DND-41 (cell line): ENCODE measurements at regions not wholly inside any gene's neighbourhood (a gene's known extent, or its start where the extent isn't known, plus 50 kb on each side); places are given as distances from the start of the nearest gene placed in this dataset.

Experiments
- CTCF ChIP-seq: IDR thresholded peaks from 2 replicates; pipeline ENCODE4 v1.5.1; 2012; ENCODE audit warnings: borderline replicate concordance, low read length, moderate library complexity, mild to moderate bottlenecking; ENCODE audit not compliant: poor library complexity, severe bottlenecking; ENCODE audit errors: extremely low read depth
- EZH2 ChIP-seq: IDR thresholded peaks from 3 replicates; pipeline ENCODE4 v1.6.1; 2012; ENCODE audit warnings: borderline replicate concordance, low read depth, mild to moderate bottlenecking, moderate library complexity, low read length, inconsistent platforms; ENCODE audit not compliant: severe bottlenecking

- no peak for TF ChIP-seq EZH2
- TF ChIP-seq CTCF = no peak
Measured at GRCh38 chr2:16188261-16188890, 248.0 kb downstream of the MYCN start.
